Upper lobe of left lung (tissue), 6 donors: ENCODE measurements at regions not wholly inside any gene's neighbourhood (a gene's known extent, or its start where the extent isn't known, plus 50 kb on each side); places are given as distances from the start of the nearest gene placed in this dataset.

ENCODE experiments used
- ATAC-seq, 2 donors: fragments of 200-7000 bp; cut with Tn5 transposase; one replicate each; pipeline ENCODE4 v1.9.1; 2022; ENCODE audit warnings: mild to moderate bottlenecking in 2 of 2, moderate library complexity in 2 of 2; ENCODE audit not compliant: low FRiP score in 2 of 2
- DNase-seq, 2 donors: peaks; one replicate each; pipeline ENCODE4 v3.0.0-alpha.2; 2019 to 2020
- H3K27ac ChIP-seq, 4 donors: fragments of 200-600 bp; sonication (generic); one replicate each; pipeline ENCODE4 v1.5.1; 2016 to 2019
- H3K27me3 ChIP-seq, 4 donors: fragments of 200-600 bp; sonication (generic); one replicate each; pipeline ENCODE4 v1.5.1; 2017 to 2019
- H3K36me3 ChIP-seq, 4 donors: fragments of 200-600 bp; sonication (generic); one replicate each; pipeline ENCODE4 v1.5.1; 2016 to 2019
- H3K4me1 ChIP-seq, 4 donors: fragments of 200-600 bp; sonication (generic); one replicate each; pipeline ENCODE4 v1.5.1; 2018 to 2019
- H3K4me3 ChIP-seq, 4 donors: fragments of 200-600 bp; sonication (generic); one replicate each; pipeline ENCODE4 v1.5.1; 2017 to 2019; ENCODE audit warnings: mild to moderate bottlenecking in 2 of 4, moderate library complexity in 1 of 4
- H3K9me3 ChIP-seq, 4 donors: fragments of 200-600 bp; sonication (generic); one replicate each; pipeline ENCODE4 v1.5.1; 2018 to 2019
- EP300 ChIP-seq, 4 donors: sonication (generic); formaldehyde crosslinking; IDR thresholded peaks; one replicate each; pipeline ENCODE4 v1.5.1; 2017; ENCODE audit warnings: antibody characterized with exemption in 4 of 4, control low read depth in 2 of 4
- POLR2A ChIP-seq, 4 donors: fragments of 450-650 bp; IDR thresholded peaks; one replicate each; pipeline ENCODE4 v1.5.1; 2016 to 2017; ENCODE audit warnings: antibody characterized with exemption in 4 of 4, mild to moderate bottlenecking in 2 of 4
- POLR2AphosphoS5 ChIP-seq, 2 donors: sonication (generic); formaldehyde crosslinking; IDR thresholded peaks; one replicate each; pipeline ENCODE4 v1.5.1; 2017; ENCODE audit warnings: antibody characterized with exemption in 2 of 2
- WGBS, 2 donors: methylation state at CpG; one replicate each; pipeline ENCODE4 v1.1.5; 2017 to 2018; 5-methylcytosine and 5-hydroxymethylcytosine counted together
- TF ChIP-seq, protein P1 (sequence below), 6 experiments: fragments of 450-650 bp in 4 of 6; fragments of 200-600 bp in 2 of 6; sonication (generic) in 2 of 6; IDR thresholded peaks; one replicate each; pipeline ENCODE4 v1.5.1; 2016 to 2019; ENCODE audit warnings: antibody characterized with exemption in 6 of 6
- donor health status: DM: no; HTN: no; CAD: no; lungs with moderate emphysema.
- donor health status: DM: no; HTN: yes; CAD: no; lungs with severe emphysema.

DNA sequence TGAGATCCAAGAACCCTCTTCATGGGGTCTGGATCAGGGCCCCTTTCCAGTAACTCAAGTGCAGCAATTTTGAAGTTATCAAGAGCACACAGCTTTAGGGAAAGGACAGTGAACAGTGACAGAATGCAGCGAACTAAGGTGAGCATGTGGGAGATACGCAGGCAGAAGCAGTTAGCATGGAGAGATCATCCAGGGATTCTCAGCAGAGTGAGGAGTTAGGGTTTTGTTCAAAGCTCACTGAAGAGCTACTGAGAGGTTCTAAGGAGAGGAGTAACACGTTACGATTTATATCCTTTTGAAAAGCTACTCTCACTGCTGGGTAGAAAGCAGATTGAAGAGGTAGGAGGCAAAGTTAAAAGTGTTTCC is 83.6 kb upstream of the MPP7 start:
- H3K27me3 ChIP-seq, result no peaks in the 10 kb centered on the region
- no peak for ATAC-seq
- TF ChIP-seq POLR2A (IDR thresholded peaks at IDR 0.05) (no peak), EP300 (IDR thresholded peaks at IDR 0.05) (no peak), POLR2AphosphoS5 (IDR thresholded peaks at IDR 0.05) (no peak)
- TF ChIP-seq, protein P1, sequence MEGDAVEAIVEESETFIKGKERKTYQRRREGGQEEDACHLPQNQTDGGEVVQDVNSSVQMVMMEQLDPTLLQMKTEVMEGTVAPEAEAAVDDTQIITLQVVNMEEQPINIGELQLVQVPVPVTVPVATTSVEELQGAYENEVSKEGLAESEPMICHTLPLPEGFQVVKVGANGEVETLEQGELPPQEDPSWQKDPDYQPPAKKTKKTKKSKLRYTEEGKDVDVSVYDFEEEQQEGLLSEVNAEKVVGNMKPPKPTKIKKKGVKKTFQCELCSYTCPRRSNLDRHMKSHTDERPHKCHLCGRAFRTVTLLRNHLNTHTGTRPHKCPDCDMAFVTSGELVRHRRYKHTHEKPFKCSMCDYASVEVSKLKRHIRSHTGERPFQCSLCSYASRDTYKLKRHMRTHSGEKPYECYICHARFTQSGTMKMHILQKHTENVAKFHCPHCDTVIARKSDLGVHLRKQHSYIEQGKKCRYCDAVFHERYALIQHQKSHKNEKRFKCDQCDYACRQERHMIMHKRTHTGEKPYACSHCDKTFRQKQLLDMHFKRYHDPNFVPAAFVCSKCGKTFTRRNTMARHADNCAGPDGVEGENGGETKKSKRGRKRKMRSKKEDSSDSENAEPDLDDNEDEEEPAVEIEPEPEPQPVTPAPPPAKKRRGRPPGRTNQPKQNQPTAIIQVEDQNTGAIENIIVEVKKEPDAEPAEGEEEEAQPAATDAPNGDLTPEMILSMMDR (IDR thresholded peaks at IDR 0.05), result no peak
- no peaks in the 10 kb centered on the region for H3K36me3 ChIP-seq
- DNase-seq, result no peak
- H3K27ac ChIP-seq, result no peak overlapping the region
- H3K4me3 ChIP-seq, result no peak overlapping the region
- no peaks in the 10 kb centered on the region for H3K9me3 ChIP-seq
- H3K4me1 ChIP-seq, result peaks cover 0 to 5% (median 4%) of the 10 kb centered on the region in 4 donors
- WGBS, 2 donors, result 68 to 73% methylated on average over 4 of the region's 4 CpGs

DNA sequence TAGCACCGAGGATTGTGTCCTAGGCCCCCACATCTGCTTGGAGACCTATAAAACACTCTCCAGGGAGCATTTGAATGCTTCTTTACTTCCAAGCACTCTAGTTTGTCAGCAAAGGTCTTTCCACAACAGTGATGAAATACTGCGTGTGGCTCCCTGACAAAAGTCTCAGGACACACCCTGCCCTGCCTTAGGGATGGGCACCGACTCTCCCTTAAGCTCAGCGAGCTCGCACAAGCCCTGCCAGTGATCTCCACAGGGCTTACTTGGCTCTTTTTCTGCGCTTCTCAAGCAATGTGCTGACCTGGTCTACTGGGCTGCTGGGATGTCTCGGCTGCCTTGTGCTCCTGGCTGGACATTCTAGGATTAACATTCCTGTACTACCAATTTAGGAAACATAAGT is 84.3 kb upstream of the MPP7 start:
- DNase-seq (no peak), ATAC-seq (no peak)
- no peak overlapping the region for H3K27ac ChIP-seq
- no peaks in the 10 kb centered on the region for H3K9me3 ChIP-seq
- no peaks in the 10 kb centered on the region for H3K27me3 ChIP-seq
- H3K4me3 ChIP-seq, result no peak overlapping the region
- TF ChIP-seq EP300 (IDR thresholded peaks at IDR 0.05) (no peak), POLR2AphosphoS5 (IDR thresholded peaks at IDR 0.05) (no peak), POLR2A (IDR thresholded peaks at IDR 0.05) (no peak)
- TF ChIP-seq, protein P1 (IDR thresholded peaks at IDR 0.05), result no peak
- WGBS, 2 donors, result 86% methylated on average over 7 of the region's 7 CpGs
- H3K36me3 ChIP-seq, result no peaks in the 10 kb centered on the region
- H3K4me1 ChIP-seq, result peaks cover 0 to 1% (median under 1%) of the 10 kb centered on the region in 4 donors

DNA sequence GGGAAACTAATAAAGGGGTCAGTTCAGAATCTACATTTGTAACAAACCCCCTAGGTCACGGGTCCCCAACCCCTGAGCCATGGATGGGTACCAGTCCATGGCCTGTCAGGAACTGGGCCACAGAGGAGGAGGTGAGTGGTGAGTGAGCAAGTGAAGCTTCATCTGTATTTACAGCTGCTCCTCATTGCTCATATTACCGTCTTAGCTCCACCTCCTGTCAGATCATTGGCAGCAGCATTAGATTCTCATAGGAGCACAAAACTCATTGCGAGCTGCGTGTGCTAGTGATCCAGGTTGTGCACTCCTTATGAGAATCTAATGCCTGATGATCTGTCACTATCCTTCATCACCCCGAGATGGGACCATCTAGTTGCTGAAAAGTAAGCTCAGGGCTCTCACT is 88.4 kb upstream of the MPP7 start:
- H3K36me3 ChIP-seq, result no peaks in the 10 kb centered on the region
- TF ChIP-seq POLR2AphosphoS5 (IDR thresholded peaks at IDR 0.05) (no peak), POLR2A (IDR thresholded peaks at IDR 0.05) (no peak), EP300 (IDR thresholded peaks at IDR 0.05) (no peak)
- TF ChIP-seq, protein P1 (IDR thresholded peaks at IDR 0.05), result no peak
- no peaks in the 10 kb centered on the region for H3K27me3 ChIP-seq
- no peak for DNase-seq
- H3K4me1 ChIP-seq, result peaks cover 0 to 8% (median 3%) of the 10 kb centered on the region in 4 donors
- WGBS, 2 donors, result 79 to 91% methylated on average over 5 of the region's 5 CpGs
- ATAC-seq, result no peak
- H3K27ac ChIP-seq, result no peak overlapping the region
- H3K4me3 ChIP-seq, result no peak overlapping the region
- no peaks in the 10 kb centered on the region for H3K9me3 ChIP-seq

DNA sequence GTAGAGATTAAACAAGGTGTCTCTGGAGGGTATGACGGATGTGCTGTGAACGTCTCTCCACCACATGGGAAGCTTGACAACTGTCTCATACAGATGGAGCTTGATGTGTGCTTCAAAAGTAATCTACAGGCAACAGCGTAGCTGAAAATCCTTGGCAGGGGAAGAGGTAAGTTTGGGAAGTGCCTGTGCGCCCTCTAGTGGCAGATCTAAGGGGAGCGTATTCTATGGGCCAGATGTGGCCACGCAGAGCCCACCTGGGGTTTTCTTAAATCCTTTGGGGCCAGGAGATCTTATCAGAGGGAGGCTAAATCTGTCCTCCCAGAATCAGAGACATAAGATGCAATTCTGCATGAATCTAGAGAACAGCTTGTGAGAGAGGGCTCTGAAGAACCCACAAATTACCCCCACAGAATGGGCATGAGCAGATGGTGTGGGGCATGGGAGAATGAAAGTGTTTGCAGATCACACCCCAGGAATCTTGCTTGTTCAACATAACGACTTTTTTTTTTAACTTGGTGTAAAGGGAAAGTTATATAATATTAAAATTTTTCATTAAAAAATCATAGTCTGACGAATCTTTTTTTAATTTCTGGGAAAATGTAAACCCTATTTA is 91.2 kb upstream of the MPP7 start:
- DNase-seq, result peak in 1 of 2 donors; percentile 68
- no peaks in the 10 kb centered on the region for H3K9me3 ChIP-seq
- peak; percentile 82 to 91 for ATAC-seq
- TF ChIP-seq EP300 (IDR thresholded peaks at IDR 0.05) (no peak), POLR2AphosphoS5 (IDR thresholded peaks at IDR 0.05) (no peak), POLR2A (IDR thresholded peaks at IDR 0.05) (no peak)
- TF ChIP-seq, protein P1 (IDR thresholded peaks at IDR 0.05), result peak; percentile 51 to 82 (median 68)
- WGBS, 2 donors, result 14 to 15% methylated on average over 8 of the region's 8 CpGs
- no peak overlapping the region for H3K27ac ChIP-seq
- H3K36me3 ChIP-seq, result no peaks in the 10 kb centered on the region
- H3K4me3 ChIP-seq, result no peak overlapping the region
- H3K27me3 ChIP-seq, result no peaks in the 10 kb centered on the region
- H3K4me1 ChIP-seq, result peaks cover 0 to 8% (median 3%) of the 10 kb centered on the region in 4 donors

DNA sequence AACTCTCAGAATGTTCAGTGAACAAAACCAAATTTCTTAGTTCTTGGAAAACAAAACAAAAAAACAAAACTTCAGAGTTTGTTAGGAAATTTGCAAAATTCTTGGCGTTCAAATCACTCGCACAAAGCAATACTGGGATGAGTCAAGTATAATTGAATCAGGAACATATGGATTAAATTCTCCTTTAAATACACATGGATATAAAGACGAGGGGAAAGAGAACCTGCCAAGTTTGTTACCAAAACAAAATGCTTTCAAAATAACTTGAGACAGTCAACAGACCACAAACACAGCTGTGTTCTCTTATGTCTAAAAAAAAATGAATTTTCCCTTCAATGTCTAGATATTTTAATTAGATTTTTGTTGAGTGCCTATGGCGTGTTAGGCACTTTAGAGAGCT is 93.5 kb upstream of the MPP7 start:
- ATAC-seq, result no peak

More for the DNA sequence above, 93.5 kb upstream of the MPP7 start:
- Histone ChIP-seq H3K9me3 (no peaks in the 10 kb centered on the region), H3K36me3 (no peaks in the 10 kb centered on the region), H3K27me3 (no peaks in the 10 kb centered on the region), H3K4me3 (no peak overlapping the region), H3K27ac (no peak overlapping the region), H3K4me1 (peaks cover 3 to 8% (median 5%) of the 10 kb centered on the region in 4 donors)
- DNase-seq, result no peak
- no peak for TF ChIP-seq POLR2AphosphoS5 (IDR thresholded peaks at IDR 0.05)
- TF ChIP-seq, protein P1 (IDR thresholded peaks at IDR 0.05), result no peak
- TF ChIP-seq POLR2A (IDR thresholded peaks at IDR 0.05), result no peak
- TF ChIP-seq EP300 (IDR thresholded peaks at IDR 0.05), result no peak
- WGBS, 2 donors, result 74 to 84% methylated on average over 4 of the region's 4 CpGs
